Right renal cortex interstitium (tissue), 3 donors: ENCODE measurements at regions not wholly inside any gene's neighbourhood (a gene's known extent, or its start where the extent isn't known, plus 50 kb on each side); places are given as distances from the start of the nearest gene placed in this dataset.
"Not testable (repeated sequence)": the region's sequence is repeated elsewhere in the genome, so short reads cannot be mapped to it uniquely, and the experiment has no call there.

Source experiments
- DNase-seq, 3 donors: peaks; one replicate each; pipeline ENCODE4 v3.0.0-alpha.2; 2013; ENCODE audit warnings: low read depth in 3 of 3, low spot score in 2 of 3

GRCh38 chr3:127443581-127444375 is 146.8 kb downstream of the TPRA1 start:
- no peak for DNase-seq

GRCh38 chr3:127442506-127442905 is 148.0 kb downstream of the TPRA1 start:
- DNase-seq: no peak

GRCh38 chr3:127441764-127442163 is 148.8 kb downstream of the TPRA1 start:
- DNase-seq: no peak

GRCh38 chr3:127440384-127440783 is 150.1 kb downstream of the TPRA1 start:
- DNase-seq: no peak

GRCh38 chr3:127439621-127440020 is 150.9 kb downstream of the TPRA1 start:
- DNase-seq: no peak

GRCh38 chr3:127438951-127439350 is 151.1 kb upstream of the PRR20G start:
- no peak for DNase-seq

- no peak for DNase-seq
Observed at GRCh38 chr3:127438371-127438770, 150.5 kb upstream of the PRR20G start.

GRCh38 chr3:127435299-127435698 is 147.5 kb upstream of the PRR20G start:
- DNase-seq: not testable (repeated sequence)

- no peak for DNase-seq
Observed at GRCh38 chr3:127431066-127431465, 143.2 kb upstream of the PRR20G start.

- no peak for DNase-seq
Observed at GRCh38 chr3:127428344-127428997, 140.6 kb upstream of the PRR20G start.

- no peak for DNase-seq
Observed at GRCh38 chr3:127427666-127428065, 139.8 kb upstream of the PRR20G start.

- DNase-seq: no peak
Observed at GRCh38 chr3:127427156-127427555, 139.3 kb upstream of the PRR20G start.

GRCh38 chr3:127426444-127427153 is 138.8 kb upstream of the PRR20G start:
- no peak for DNase-seq

- no peak for DNase-seq
Observed at GRCh38 chr3:127425505-127426443, 137.9 kb upstream of the PRR20G start.

GRCh38 chr3:127424766-127425504 is 137.1 kb upstream of the PRR20G start:
- no peak for DNase-seq

GRCh38 chr3:127423856-127424765 is 136.3 kb upstream of the PRR20G start:
- no peak for DNase-seq

GRCh38 chr3:127422663-127423375 is 135.0 kb upstream of the PRR20G start:
- no peak for DNase-seq
